Kidney epithelial cell (primary cell): ENCODE measurements at regions not wholly inside any gene's neighbourhood (a gene's known extent, or its start where the extent isn't known, plus 50 kb on each side); places are given as distances from the start of the nearest gene placed in this dataset.
"Not testable (repeated sequence)": the region's sequence is repeated elsewhere in the genome, so short reads cannot be mapped to it uniquely, and the experiment has no call there.

ENCODE experiments used
- DNase-seq: peaks from one replicate; pipeline ENCODE4 v3.0.0-alpha.2; 2010; ENCODE audit warnings: low read depth
- H3K27me3 ChIP-seq: 2 replicates; pipeline ENCODE4 v1.6.0; 2011; ENCODE audit warnings: low read length; ENCODE audit not compliant: control insufficient read depth, insufficient read depth
- H3K36me3 ChIP-seq: 2 replicates; pipeline ENCODE4 v1.5.1; 2011; ENCODE audit warnings: low read length; ENCODE audit not compliant: control insufficient read depth, insufficient read depth
- H3K4me3 ChIP-seq: 2 replicates; pipeline ENCODE4 v1.5.1; 2011; ENCODE audit warnings: low read depth, mild to moderate bottlenecking, control low read depth, low read length
- TF ChIP-seq, protein P1 (sequence below): IDR thresholded peaks from 2 replicates; pipeline ENCODE4 v1.5.1; 2011; ENCODE audit warnings: mild to moderate bottlenecking, moderate library complexity, low read length, control low read depth, inconsistent platforms; ENCODE audit not compliant: insufficient read depth, poor library complexity, severe bottlenecking

DNA sequence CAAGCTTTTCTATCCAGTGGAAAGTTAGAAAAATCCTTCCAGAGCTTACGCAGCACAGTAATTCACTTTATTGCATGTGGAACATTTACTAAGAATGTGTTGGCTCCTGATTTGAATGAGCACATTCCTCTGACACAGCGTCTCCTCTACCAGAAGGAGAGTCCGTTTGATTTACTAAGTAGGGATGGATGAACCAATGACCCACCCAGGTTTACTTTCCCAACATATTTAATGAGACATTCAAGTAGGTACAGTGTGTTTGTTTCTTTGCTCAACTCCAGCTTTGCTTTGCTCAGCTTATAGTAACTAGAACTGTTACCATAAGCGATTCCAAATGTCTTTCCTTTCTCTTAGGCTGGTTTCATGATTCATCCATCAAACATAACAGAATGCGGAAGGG is 161.7 kb downstream of the SMARCA1 start:
- Histone ChIP-seq H3K36me3 (no peaks in the 10 kb centered on the region), H3K4me3 (no peak overlapping the region), H3K27me3 (no peaks in the 10 kb centered on the region)
- DNase-seq = no peak
- TF ChIP-seq, protein P1, sequence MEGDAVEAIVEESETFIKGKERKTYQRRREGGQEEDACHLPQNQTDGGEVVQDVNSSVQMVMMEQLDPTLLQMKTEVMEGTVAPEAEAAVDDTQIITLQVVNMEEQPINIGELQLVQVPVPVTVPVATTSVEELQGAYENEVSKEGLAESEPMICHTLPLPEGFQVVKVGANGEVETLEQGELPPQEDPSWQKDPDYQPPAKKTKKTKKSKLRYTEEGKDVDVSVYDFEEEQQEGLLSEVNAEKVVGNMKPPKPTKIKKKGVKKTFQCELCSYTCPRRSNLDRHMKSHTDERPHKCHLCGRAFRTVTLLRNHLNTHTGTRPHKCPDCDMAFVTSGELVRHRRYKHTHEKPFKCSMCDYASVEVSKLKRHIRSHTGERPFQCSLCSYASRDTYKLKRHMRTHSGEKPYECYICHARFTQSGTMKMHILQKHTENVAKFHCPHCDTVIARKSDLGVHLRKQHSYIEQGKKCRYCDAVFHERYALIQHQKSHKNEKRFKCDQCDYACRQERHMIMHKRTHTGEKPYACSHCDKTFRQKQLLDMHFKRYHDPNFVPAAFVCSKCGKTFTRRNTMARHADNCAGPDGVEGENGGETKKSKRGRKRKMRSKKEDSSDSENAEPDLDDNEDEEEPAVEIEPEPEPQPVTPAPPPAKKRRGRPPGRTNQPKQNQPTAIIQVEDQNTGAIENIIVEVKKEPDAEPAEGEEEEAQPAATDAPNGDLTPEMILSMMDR = no peak

DNA sequence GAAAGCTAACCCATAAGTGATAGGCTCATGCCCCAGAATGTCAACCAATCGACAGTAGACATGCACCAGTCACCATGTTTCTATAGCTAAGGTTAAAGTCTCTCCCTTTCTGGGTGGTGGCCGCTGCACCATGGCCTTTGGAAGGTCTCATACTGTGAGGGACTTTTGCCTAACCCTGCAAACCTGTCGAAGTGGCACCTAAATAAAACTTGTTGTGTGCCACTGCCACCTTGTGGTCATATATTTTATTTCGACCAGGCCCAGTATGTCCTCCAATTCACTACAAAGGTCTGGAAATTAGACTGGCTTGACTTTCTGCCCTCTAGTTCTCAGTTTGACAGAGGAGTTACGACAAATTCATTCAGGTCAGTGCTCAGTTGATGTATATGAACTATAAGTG is 163.1 kb downstream of the SMARCA1 start:
- Histone ChIP-seq H3K27me3 (no peaks in the 10 kb centered on the region), H3K36me3 (no peaks in the 10 kb centered on the region), H3K4me3 (no peak overlapping the region)
- no peak for DNase-seq
- TF ChIP-seq, protein P1 = peak; percentile 40

DNA sequence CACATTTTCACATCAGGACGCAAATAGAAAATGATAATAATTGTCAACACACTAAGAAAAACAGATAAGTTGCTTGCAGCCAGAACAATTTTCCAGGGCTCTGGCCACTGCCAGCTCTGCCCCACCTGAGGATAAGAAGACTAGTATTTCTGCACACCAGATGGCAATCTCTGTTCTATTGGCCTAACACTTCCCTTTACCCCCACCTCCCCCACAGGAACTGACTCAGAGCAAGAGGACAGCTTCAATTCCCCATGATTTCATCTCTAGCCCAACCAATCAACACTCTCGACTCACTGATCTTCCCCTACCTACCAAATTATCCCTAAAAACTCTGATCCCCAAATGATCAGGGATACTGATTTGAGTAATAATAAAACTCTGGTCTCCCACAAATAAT is 164.0 kb downstream of the SMARCA1 start:
- no peaks in the 10 kb centered on the region for H3K36me3 ChIP-seq
- H3K4me3 ChIP-seq = no peak overlapping the region
- DNase-seq = no peak
- H3K27me3 ChIP-seq = no peaks in the 10 kb centered on the region
- TF ChIP-seq, protein P1 = no peak

DNA sequence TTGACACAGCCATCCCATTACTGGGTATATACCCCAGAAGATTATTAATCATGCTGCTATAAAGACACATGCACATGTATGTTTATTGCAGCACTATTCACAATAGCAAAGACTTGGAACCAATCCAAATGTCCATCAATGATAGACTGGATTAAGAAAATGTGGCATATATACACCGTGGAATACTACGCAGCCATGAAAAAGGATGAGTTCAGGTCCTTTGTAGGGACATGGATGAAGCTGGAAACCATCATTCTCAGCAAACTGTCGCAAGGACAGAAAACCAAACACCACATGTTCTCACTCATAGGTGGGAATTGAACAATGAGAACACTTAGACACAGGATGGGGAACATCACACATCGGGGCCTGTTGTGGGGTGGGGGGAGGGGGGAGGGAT is 165.9 kb downstream of the SMARCA1 start:
- H3K4me3 ChIP-seq, H3K36me3 ChIP-seq, DNase-seq, H3K27me3 ChIP-seq: not testable (repeated sequence)

DNA sequence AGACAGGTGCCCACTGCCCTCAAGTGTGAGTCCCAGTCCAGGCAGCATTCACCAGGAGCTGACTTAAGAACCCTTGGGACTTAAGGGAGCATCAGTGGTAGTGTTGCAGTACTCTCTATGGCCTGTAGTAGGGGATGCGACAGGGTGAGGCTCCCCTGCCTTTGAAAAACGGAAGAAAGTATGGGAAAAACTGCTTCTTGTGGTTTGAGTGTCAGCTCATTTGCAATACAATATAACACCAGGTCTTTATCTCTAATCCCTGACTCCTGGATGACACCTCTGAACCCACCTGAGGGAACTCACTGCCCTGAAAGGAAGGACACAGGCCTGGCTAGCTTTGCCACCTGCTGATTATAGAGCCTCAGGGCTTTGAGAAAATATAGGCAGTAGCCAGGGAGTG is 176.0 kb downstream of the SMARCA1 start:
- H3K4me3 ChIP-seq = no peak overlapping the region
- DNase-seq = no peak
- TF ChIP-seq, protein P1 = peak; percentile 16
- no peaks in the 10 kb centered on the region for H3K36me3 ChIP-seq
- no peaks in the 10 kb centered on the region for H3K27me3 ChIP-seq

DNA sequence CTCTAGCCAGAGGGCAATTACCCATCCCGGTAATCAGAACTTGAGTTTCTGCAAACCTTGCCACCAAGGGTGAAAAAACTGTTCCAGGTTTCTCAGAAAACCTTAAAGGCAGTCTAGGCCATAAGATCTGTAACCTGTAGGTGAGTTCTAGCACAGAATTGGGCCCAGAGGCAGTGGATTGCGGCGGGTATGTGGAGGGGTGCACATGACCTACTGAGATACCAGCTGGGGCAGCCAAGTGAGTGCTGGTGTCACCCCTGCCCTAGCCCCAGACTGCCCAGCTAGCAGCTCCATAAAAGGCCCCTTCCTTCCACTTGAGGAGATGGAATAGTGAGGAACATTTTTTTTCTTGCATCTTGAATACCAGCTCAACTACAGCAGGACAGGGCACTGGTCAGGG is 176.7 kb downstream of the SMARCA1 start:
- no peaks in the 10 kb centered on the region for H3K27me3 ChIP-seq
- H3K36me3 ChIP-seq = no peaks in the 10 kb centered on the region
- DNase-seq = no peak
- H3K4me3 ChIP-seq = no peak overlapping the region
- TF ChIP-seq, protein P1 = no peak

DNA sequence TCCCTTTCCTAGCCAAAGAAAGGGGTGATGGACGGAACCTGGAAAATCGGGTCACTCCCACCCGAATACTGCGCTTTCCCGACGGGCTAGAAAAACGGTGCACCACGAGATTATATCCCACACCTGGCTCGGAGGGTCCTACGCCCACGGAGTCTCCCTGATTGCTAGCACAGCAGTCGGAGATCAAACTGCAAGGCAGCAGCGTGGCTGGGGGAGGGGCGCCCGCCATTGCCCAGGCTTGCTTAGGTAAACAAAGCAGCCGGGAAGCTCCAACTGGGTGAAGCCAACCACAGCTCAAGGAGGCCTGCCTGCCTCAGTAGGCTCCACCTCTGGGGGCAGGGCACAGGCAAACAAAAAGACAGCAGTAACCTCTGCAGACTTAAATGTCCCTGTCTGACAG is 186.0 kb downstream of the SMARCA1 start:
- not testable (repeated sequence) for H3K4me3 ChIP-seq, H3K36me3 ChIP-seq, H3K27me3 ChIP-seq, DNase-seq
